K562 (cell line): ENCODE measurements at regions not wholly inside any gene's neighbourhood (a gene's known extent, or its start where the extent isn't known, plus 50 kb on each side); places are given as distances from the start of the nearest gene placed in this dataset.

ENCODE experiments used
- CTCF ChIP-seq, 3 experiments: IDR thresholded peaks in 2 of 3; conservative IDR thresholded peaks in 1 of 3; 2 replicates each; pipeline ENCODE4 v1.5.1; 2011 to 2012; ENCODE audit warnings: low read length in 3 of 3, mild to moderate bottlenecking in 3 of 3, control low read depth in 2 of 3, improper control_type of control experiment in 1 of 3, inconsistent platforms in 1 of 3, low read depth in 1 of 3, mixed read lengths in 1 of 3, moderate library complexity in 1 of 3; ENCODE audit not compliant: insufficient read depth in 2 of 3
- ELF4 ChIP-seq: fragments of 450-650 bp; formaldehyde crosslinking; IDR thresholded peaks from 2 replicates; pipeline ENCODE4 v1.4.0; 2022; ENCODE audit warnings: missing genetic modification characterization
- HMGXB4 ChIP-seq: sonication (generic); formaldehyde crosslinking; IDR thresholded peaks from 2 replicates; pipeline ENCODE4 v1.8.1; 2023; ENCODE audit warnings: mild to moderate bottlenecking, missing genetic modification reagents
- MCM2 ChIP-seq: fragments of 450-650 bp; IDR thresholded peaks from 2 replicates; pipeline ENCODE4 v1.6.1; 2017; ENCODE audit warnings: low read depth, mild to moderate bottlenecking
- NFE2 ChIP-seq: IDR thresholded peaks from 2 replicates; pipeline ENCODE4 v1.6.1; 2014; ENCODE audit warnings: antibody characterized with exemption, low read depth
- RBM39 ChIP-seq: fragments of 200-400 bp; formaldehyde crosslinking; optimal IDR thresholded peaks from 2 replicates; pipeline ENCODE3; 2018; ENCODE audit warnings: low read depth, low read length
- TEAD2 ChIP-seq: fragments of 450-650 bp; IDR thresholded peaks from 2 replicates; pipeline ENCODE4 v1.6.1; 2016; ENCODE audit warnings: missing genetic modification characterization, control low read depth, missing compliant biosample characterization

- TF ChIP-seq CTCF (IDR thresholded peaks at IDR 0.05 in 2 of 3, conservative IDR thresholded peaks at IDR 0.05 in 1 of 3; ENCODE audit: insufficient read depth in 2 of 3, low read depth in 1 of 3, low read length in 3 of 3): no peak
- TF ChIP-seq RBM39: no peak
- no peak for TF ChIP-seq MCM2
- no peak for TF ChIP-seq HMGXB4 (CRISPR knock-in tag)
- TF ChIP-seq TEAD2 (tag): no peak
- TF ChIP-seq NFE2: no peak
- no peak for TF ChIP-seq ELF4 (CRISPR knock-in tag)
Measured at GRCh38 chr2:236496340-236496739, 73.3 kb upstream of the ACKR3 start.
